Right lobe of liver (tissue), 4 donors: ENCODE measurements at regions not wholly inside any gene's neighbourhood (a gene's known extent, or its start where the extent isn't known, plus 50 kb on each side); places are given as distances from the start of the nearest gene placed in this dataset.

ENCODE experiments used
- POLR2A ChIP-seq: fragments of 450-650 bp; IDR thresholded peaks from one replicate; pipeline ENCODE4 v1.6.1; 2017; ENCODE audit warnings: antibody characterized with exemption, mild to moderate bottlenecking
- TF ChIP-seq, protein P1 (sequence below), 4 donors: fragments of 200-600 bp in 3 of 4; fragments of 450-650 bp in 1 of 4; IDR thresholded peaks; one replicate each; pipeline versions ENCODE4 v1.5.1 to v1.8.0; 2016 to 2022; ENCODE audit warnings: antibody characterized with exemption in 4 of 4, mild to moderate bottlenecking in 2 of 4
- donor health status: DM: no; HTN: no; CAD: no.
- donor health status: DM: no; HTN: no; CAD: no.
- donor health status: DM: no; HTN: yes; CAD: no.

DNA sequence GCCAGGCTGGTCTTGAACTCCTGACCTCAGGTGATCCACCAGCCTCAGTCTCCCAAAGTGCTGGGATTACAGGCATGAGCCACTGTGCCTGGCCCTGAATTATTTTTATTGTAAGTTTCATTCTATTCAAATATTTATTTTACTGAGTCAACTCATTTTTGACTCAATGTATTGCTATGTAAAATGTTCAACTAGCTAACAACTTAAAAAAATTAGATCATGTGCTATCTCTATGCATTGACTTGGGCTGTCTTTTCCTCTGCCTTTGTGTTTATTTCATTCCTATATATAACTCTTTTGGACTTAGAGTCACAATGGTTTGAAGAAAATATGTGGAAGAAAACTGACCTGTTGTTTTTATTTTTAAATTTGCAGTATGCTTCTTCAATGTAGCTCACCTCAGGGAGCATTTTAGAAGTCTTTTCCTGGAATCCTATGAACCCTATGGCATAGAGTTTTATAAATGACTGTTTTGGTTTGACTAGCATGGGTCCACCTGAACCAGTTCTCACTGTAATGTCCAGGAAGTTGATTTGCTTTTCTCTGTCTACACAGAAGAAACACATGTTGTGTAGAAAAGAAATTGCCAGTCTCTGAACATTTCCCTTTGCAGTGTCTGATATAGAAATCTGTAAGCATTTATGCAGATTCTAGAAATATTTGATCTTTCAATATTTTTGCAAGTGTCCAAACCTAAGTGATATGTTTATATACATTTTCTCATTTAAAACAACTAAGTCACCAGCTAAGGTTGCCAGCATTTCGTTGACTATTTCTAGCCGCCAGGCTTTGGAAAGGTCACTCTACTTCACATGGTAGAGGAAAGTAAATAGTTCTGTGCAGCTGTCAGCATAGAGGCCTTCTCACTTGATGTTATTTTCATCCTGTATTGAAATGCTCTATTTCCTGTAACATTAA is 138.8 kb downstream of the PCSK1 start:
- TF ChIP-seq, protein P1, sequence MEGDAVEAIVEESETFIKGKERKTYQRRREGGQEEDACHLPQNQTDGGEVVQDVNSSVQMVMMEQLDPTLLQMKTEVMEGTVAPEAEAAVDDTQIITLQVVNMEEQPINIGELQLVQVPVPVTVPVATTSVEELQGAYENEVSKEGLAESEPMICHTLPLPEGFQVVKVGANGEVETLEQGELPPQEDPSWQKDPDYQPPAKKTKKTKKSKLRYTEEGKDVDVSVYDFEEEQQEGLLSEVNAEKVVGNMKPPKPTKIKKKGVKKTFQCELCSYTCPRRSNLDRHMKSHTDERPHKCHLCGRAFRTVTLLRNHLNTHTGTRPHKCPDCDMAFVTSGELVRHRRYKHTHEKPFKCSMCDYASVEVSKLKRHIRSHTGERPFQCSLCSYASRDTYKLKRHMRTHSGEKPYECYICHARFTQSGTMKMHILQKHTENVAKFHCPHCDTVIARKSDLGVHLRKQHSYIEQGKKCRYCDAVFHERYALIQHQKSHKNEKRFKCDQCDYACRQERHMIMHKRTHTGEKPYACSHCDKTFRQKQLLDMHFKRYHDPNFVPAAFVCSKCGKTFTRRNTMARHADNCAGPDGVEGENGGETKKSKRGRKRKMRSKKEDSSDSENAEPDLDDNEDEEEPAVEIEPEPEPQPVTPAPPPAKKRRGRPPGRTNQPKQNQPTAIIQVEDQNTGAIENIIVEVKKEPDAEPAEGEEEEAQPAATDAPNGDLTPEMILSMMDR (IDR thresholded peaks at IDR 0.05): no peak
- no peak for TF ChIP-seq POLR2A
